Mesodermal cell (in vitro differentiated cells): ENCODE measurements at regions not wholly inside any gene's neighbourhood (a gene's known extent, or its start where the extent isn't known, plus 50 kb on each side); places are given as distances from the start of the nearest gene placed in this dataset.
A peak's percentile ranks its signal among the peaks of the same experiment; 100 is the strongest.

Experiments used
- H3K27ac ChIP-seq: 2 replicates; pipeline ENCODE4 v1.7.0; 2013; ENCODE audit warnings: mild to moderate bottlenecking, low read depth, low read length, moderate library complexity; ENCODE audit not compliant: severe bottlenecking
- H3K36me3 ChIP-seq: 2 replicates; pipeline ENCODE4 v1.7.1; 2013; ENCODE audit warnings: mild to moderate bottlenecking, low read length, moderate library complexity; ENCODE audit not compliant: control insufficient read depth, insufficient read depth
- H3K4me1 ChIP-seq: one replicate; pipeline ENCODE4 v1.7.1; 2013; ENCODE audit warnings: mild to moderate bottlenecking, low read length; ENCODE audit not compliant: insufficient read depth, control insufficient read depth, poor library complexity, severe bottlenecking
- H3K4me3 ChIP-seq: 2 replicates; pipeline ENCODE4 v1.7.0; 2013; ENCODE audit warnings: low read length, control low read depth, mild to moderate bottlenecking; ENCODE audit not compliant: insufficient read depth, poor library complexity, severe bottlenecking; ENCODE audit errors: extremely low read depth
- H3K9me3 ChIP-seq: 2 replicates; pipeline ENCODE4 v1.7.1; 2013; ENCODE audit warnings: mild to moderate bottlenecking, low read length, moderate library complexity; ENCODE audit not compliant: control insufficient read depth
- WGBS, 2 experiments: methylation state at CpG; one replicate each; pipeline ENCODE4 v1.1.5; 2013; ENCODE audit warnings: missing lambda C conversion rate in 2 of 2; ENCODE audit not compliant: insufficient coverage in 2 of 2; 5-methylcytosine and 5-hydroxymethylcytosine counted together

GRCh38 chr1:200317236-200317635, 92.6 kb downstream of the ZNF281 start:
- Histone ChIP-seq H3K4me1 (peaks cover 14% of the 10 kb centered on the region), H3K9me3 (no peaks in the 10 kb centered on the region), H3K27ac (no peak overlapping the region), H3K4me3 (no peak overlapping the region), H3K36me3 (no peaks in the 10 kb centered on the region)
- WGBS, 2 experiments, result 90 to 100% methylated on average over 1 of the region's 2 CpGs

DNA sequence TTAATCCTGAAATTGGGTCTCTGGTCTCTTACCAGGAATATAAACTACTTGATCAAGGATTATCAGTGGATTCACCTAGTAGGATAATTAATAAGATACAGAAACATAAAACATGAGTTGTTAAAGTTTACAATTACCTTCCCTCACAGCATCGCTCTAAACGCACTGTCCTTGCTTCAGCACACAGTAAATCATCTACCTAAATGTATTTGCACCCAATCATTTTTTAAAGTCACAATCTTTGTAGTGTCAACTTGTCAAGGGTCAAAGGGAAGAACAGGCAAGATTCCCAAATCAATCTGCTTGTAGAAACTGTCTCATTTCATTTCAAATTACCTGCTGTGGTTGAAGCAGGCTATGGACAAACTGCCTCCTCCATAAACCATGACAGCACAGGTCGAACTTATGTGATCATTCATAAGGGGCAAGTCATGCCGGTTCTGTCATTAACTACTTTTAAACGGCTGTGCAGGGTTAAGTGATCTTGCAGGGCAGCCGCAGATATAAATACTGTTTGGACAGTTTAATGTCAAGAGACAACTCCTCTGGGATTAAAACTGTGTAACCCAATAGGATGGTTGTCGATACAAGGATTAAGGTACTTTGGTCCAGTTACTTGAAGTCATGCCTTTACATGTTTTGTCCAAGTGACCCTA, 93.6 kb downstream of the ZNF281 start:
- WGBS, 2 experiments, result 95% methylated on average over 7 of the region's 7 CpGs
- Histone ChIP-seq H3K4me3 (no peak overlapping the region), H3K4me1 (peaks cover 14% of the 10 kb centered on the region), H3K9me3 (no peaks in the 10 kb centered on the region), H3K36me3 (no peaks in the 10 kb centered on the region), H3K27ac (no peak overlapping the region)

DNA sequence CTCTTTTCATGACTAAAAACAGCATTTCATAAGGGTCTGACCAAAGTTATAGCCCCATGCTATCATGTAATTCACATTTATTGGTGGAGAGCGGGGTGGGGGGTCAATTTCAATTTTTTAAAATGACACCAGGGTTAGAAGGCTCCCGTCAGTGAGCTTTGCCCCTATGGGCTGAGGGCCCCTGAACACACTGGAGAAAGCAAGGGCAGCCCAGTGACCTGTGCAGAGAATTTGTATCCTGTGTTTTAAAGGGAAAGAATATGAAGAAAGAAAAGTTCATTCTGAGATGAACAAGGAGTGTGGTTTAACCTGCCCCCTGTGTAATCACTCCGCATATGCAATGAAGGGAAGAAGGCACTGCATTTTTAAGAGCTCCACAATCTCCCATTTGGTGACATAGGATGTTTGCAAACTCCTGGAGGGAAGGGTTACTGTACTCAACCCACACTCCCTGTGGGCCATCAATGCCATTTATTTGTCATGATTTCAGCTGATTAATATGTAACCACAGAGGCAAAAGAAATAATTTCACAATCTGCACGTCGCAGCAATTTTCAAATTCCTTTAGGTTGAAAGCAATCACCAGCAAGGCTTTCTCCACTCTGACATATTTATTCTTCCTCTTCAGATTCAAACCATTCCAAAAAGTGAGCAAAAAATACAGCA, 95.6 kb downstream of the ZNF281 start:
- Histone ChIP-seq H3K9me3 (no peaks in the 10 kb centered on the region), H3K4me3 (no peak overlapping the region)

GRCh38 chr1:200311256-200311655, 98.6 kb downstream of the ZNF281 start:
- Histone ChIP-seq H3K27ac (no peak overlapping the region), H3K4me1 (no peaks in the 10 kb centered on the region), H3K4me3 (no peak overlapping the region), H3K9me3 (no peaks in the 10 kb centered on the region), H3K36me3 (no peaks in the 10 kb centered on the region)
- no CpG with 5 or more reads among the region's 1 CpG for WGBS, 2 experiments

More for the DNA sequence above, 95.6 kb downstream of the ZNF281 start:
- WGBS, 2 experiments, result 62 to 88% methylated on average over 3 to 5 of the region's 5 CpGs
- H3K4me1 ChIP-seq, result peaks cover 3% of the 10 kb centered on the region
- no peak overlapping the region for H3K27ac ChIP-seq
- H3K36me3 ChIP-seq, result no peaks in the 10 kb centered on the region

- Histone ChIP-seq H3K4me1 (no peaks in the 10 kb centered on the region), H3K36me3 (no peaks in the 10 kb centered on the region), H3K9me3 (no peaks in the 10 kb centered on the region), H3K4me3 (no peak overlapping the region), H3K27ac (no peak overlapping the region)
- 95 to 100% methylated on average over 2 of the region's 2 CpGs for WGBS, 2 experiments
Measured at GRCh38 chr1:200310824-200311223, 99.0 kb downstream of the ZNF281 start.

GRCh38 chr1:200307755-200308066, 102.1 kb downstream of the ZNF281 start:
- H3K27ac ChIP-seq, result no peak overlapping the region

GRCh38 chr1:200306944-200307754, 102.7 kb downstream of the ZNF281 start:
- Histone ChIP-seq H3K36me3 (no peaks in the 10 kb centered on the region), H3K27ac (no peak overlapping the region), H3K4me3 (no peak overlapping the region), H3K4me1 (no peaks in the 10 kb centered on the region), H3K9me3 (no peaks in the 10 kb centered on the region)
- no CpG with 5 or more reads among the region's 8 CpGs for WGBS, 2 experiments

More at GRCh38 chr1:200307755-200308066, 102.1 kb downstream of the ZNF281 start:
- H3K4me3 ChIP-seq, result no peak overlapping the region
- H3K36me3 ChIP-seq, result no peaks in the 10 kb centered on the region
- WGBS, 2 experiments, result no CpG with 5 or more reads among the region's 2 CpGs
- H3K9me3 ChIP-seq, result no peaks in the 10 kb centered on the region
- H3K4me1 ChIP-seq, result no peaks in the 10 kb centered on the region

- no peaks in the 10 kb centered on the region for H3K9me3 ChIP-seq
- H3K27ac ChIP-seq, result no peak overlapping the region
Measured at GRCh38 chr1:200305806-200306205, 104.0 kb downstream of the ZNF281 start.

GRCh38 chr1:200304171-200304570, 105.7 kb downstream of the ZNF281 start:
- H3K4me3 ChIP-seq, result no peak overlapping the region
- no peaks in the 10 kb centered on the region for H3K36me3 ChIP-seq
- 100% methylated on average over 1 of the region's 1 CpG for WGBS, 2 experiments
- H3K9me3 ChIP-seq, result no peaks in the 10 kb centered on the region
- no peak overlapping the region for H3K27ac ChIP-seq
- H3K4me1 ChIP-seq, result no peaks in the 10 kb centered on the region

More at GRCh38 chr1:200305806-200306205, 104.0 kb downstream of the ZNF281 start:
- no peaks in the 10 kb centered on the region for H3K4me1 ChIP-seq
- H3K36me3 ChIP-seq, result no peaks in the 10 kb centered on the region
- H3K4me3 ChIP-seq, result no peak overlapping the region

DNA sequence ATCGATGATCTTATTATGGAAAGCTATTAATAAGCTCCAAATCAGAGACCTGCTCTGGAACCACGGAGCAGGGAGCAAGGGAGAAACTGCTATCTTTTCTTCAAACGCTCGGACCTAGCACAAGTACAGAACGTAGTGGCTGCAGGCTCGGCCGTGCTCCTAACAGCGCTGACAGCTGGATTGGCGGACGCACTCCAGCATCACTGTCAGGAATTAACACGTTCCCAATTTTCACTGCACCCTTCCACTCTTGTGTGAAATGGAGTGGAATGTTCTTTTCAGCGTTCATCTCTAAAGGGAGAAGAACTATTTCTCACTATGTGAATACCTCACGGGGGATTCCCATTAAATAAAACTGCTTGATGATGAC, 106.9 kb downstream of the ZNF281 start:
- Histone ChIP-seq H3K9me3 (no peaks in the 10 kb centered on the region), H3K27ac (no peak overlapping the region), H3K4me1 (no peaks in the 10 kb centered on the region), H3K36me3 (no peaks in the 10 kb centered on the region), H3K4me3 (peak overlapping the region; percentile 44)
- 23 to 34% methylated on average over 6 to 10 of the region's 13 CpGs for WGBS, 2 experiments
